Adrenal gland (tissue), 5 donors: ENCODE measurements at regions not wholly inside any gene's neighbourhood (a gene's known extent, or its start where the extent isn't known, plus 50 kb on each side); places are given as distances from the start of the nearest gene placed in this dataset.
"Not testable (repeated sequence)": the region's sequence is repeated elsewhere in the genome, so short reads cannot be mapped to it uniquely, and the experiment has no call there.

ENCODE experiments used
- CTCF ChIP-seq, 6 experiments: fragments of 450-650 bp in 4 of 6; fragments of 200-600 bp in 2 of 6; sonication (generic) in 1 of 6; IDR thresholded peaks; 1 replicate in 5 of 6; 2 replicates in 1 of 6; pipeline versions ENCODE4 v1.5.1 to v1.8.0; 2016 to 2021; ENCODE audit warnings: antibody characterized with exemption in 6 of 6, mild to moderate bottlenecking in 2 of 6, moderate library complexity in 1 of 6
- POLR2A ChIP-seq, 2 donors: fragments of 450-650 bp; IDR thresholded peaks; one replicate each; pipeline ENCODE4 v1.6.1; 2017; ENCODE audit warnings: antibody characterized with exemption in 2 of 2, mild to moderate bottlenecking in 2 of 2, moderate library complexity in 1 of 2
- donor health status: DM: no; HTN: no; CAD: no.

DNA sequence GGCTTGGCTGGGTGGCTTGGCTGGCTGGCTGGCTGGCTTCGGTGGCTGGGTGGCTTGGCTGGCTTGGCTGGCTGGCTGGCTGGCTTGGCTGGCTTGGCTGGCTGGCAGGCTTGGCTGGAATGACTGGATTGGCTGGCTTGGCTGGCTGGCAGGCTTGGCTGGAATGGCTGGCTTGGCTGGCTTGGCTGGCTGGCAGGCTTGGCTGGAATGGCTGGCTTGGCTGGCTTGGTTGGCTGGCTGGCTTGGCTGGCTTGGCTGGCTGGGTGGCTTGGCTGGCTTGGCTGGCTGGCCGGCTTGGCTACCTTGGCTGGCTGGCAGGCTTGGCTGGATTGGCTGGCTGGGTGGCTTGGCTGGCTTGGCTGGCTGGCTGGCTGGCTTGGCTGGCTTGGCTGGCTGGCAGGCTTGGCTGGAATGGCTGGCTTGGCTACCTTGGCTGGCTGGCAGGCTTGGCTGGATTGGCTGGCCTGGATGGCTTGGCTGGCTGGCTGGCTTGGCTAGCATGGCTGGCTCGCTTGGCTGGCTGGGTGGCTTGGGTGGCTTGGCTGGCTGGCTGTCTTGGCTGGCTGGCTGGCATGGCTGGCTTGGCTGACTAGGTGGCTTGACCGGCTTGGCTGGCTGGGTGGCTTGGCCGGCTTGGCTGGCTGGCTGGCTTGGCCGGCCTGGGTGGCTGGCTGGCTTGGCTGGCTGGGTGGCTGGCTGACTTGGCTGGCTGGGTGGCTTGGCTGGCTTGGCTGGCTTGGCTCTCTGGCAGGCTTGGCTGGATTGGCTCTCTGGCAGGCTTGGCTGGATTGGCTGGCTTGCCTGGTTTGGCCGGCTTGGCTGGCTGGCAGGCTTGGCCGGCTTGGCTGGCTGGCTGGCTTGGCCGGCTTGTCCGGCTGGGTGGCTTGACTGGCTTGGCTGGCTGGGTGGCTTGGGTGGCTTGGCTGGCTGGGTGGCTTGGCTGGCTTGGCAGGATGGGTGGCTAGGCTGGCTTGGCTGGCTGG lies 241.6 kb upstream of the POTEB2 start:
- not testable (repeated sequence) for TF ChIP-seq POLR2A, CTCF (IDR thresholded peaks at IDR 0.05)
